ENCODE measurements at regions not wholly inside any gene's neighbourhood (a gene's known extent, or its start where the extent isn't known, plus 50 kb on each side); places are given as distances from the start of the nearest gene placed in this dataset.

DNA sequence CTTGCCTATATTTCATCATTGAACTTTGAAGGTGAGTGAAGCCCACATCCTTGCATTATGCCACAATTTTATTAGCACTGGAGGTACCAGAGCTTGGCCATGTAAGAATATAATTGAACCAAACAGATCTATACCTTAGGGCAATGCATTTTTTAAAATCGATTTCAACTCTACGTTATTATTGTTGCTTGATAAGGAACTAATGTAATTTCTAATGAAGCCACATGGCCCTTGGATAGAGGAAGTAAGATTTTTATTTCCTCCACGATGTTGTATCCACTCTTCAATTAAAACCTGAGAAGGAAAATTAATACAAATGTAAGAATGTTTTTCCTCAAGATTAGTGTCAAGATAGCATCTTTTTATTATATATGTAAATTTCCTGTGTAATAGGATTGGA lies 370.0 kb upstream of the EEF2KMT start:
- intact Hi-C loops (cut with micrococcal nuclease), result no loop called here
- Mint-ChIP-seq H3K36me3 (ENCODE audit: low read depth) (no peaks in the 10 kb centered on the region), H3K27me3 (peaks cover 1% of the 10 kb centered on the region), H3K4me3 (no peak overlapping the region), H3K9me3 (peaks cover 3% of the 10 kb centered on the region), H3K4me1 (ENCODE audit: low read depth) (no peaks in the 10 kb centered on the region), H3K27ac (no peak overlapping the region)
- POLR2A ChIA-PET, result no interaction called here
- DNase-seq, result no peak
- no peak for ATAC-seq
- TF ChIP-seq, protein P1, sequence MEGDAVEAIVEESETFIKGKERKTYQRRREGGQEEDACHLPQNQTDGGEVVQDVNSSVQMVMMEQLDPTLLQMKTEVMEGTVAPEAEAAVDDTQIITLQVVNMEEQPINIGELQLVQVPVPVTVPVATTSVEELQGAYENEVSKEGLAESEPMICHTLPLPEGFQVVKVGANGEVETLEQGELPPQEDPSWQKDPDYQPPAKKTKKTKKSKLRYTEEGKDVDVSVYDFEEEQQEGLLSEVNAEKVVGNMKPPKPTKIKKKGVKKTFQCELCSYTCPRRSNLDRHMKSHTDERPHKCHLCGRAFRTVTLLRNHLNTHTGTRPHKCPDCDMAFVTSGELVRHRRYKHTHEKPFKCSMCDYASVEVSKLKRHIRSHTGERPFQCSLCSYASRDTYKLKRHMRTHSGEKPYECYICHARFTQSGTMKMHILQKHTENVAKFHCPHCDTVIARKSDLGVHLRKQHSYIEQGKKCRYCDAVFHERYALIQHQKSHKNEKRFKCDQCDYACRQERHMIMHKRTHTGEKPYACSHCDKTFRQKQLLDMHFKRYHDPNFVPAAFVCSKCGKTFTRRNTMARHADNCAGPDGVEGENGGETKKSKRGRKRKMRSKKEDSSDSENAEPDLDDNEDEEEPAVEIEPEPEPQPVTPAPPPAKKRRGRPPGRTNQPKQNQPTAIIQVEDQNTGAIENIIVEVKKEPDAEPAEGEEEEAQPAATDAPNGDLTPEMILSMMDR (IDR thresholded peaks at IDR 0.05), result no peak
- CTCF ChIA-PET, result no interaction called here

DNA sequence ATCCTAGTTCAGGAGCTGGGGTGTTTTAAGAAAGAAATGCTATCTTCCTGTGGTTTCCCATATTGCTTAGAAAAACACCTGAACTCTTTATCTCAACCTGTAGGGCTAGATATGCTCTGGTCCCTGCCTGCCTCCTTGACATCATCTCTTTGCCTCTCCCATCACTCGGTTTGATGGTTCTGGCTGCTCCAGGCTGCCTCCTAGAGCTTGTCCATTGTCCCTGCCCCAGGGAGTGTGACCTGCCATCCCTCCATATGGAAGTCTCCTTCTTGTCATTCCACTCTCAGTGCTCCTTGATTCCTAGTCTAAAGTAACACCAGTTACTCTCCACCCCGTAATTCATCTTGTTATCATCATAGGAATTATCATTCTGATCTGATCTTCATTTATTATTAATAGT lies 369.0 kb upstream of the EEF2KMT start:
- Mint-ChIP-seq H3K4me1 (ENCODE audit: low read depth) (no peaks in the 10 kb centered on the region), H3K36me3 (ENCODE audit: low read depth) (no peaks in the 10 kb centered on the region), H3K4me3 (no peak overlapping the region), H3K9me3 (peaks cover 3% of the 10 kb centered on the region), H3K27me3 (peaks cover 1% of the 10 kb centered on the region), H3K27ac (no peak overlapping the region)
- ChIA-PET CTCF (no interaction called here), POLR2A (no interaction called here)
- no peak for DNase-seq
- TF ChIP-seq, protein P1 (IDR thresholded peaks at IDR 0.05), result no peak
- no peak for ATAC-seq
- intact Hi-C loops (cut with micrococcal nuclease), result no loop called here

- no peaks in the 10 kb centered on the region for H3K27me3 Mint-ChIP-seq
- POLR2A ChIA-PET, result no interaction called here
- ATAC-seq (no peak), DNase-seq (no peak)
- no peak overlapping the region for H3K4me3 Mint-ChIP-seq
- CTCF ChIA-PET, result interaction anchor here (1.4 kb wide), 1 partner anchor 25 kb away, joined by 4 read pairs; no protein-coding TSS in a partner anchor
- H3K36me3 Mint-ChIP-seq (ENCODE audit: low read depth), result no peaks in the 10 kb centered on the region
- no peaks in the 10 kb centered on the region for H3K4me1 Mint-ChIP-seq (ENCODE audit: low read depth)
- intact Hi-C loops (cut with micrococcal nuclease), result no loop called here
- H3K27ac Mint-ChIP-seq, result no peak overlapping the region
- TF ChIP-seq, protein P1 (IDR thresholded peaks at IDR 0.05), result no peak
- peaks cover 3% of the 10 kb centered on the region for H3K9me3 Mint-ChIP-seq
These were observed 368.1 kb upstream of the EEF2KMT start for GRCh38 chr16:5465714-5466113.

GRCh38 chr16:5463820-5464219 lies 366.2 kb upstream of the EEF2KMT start:
- no peaks in the 10 kb centered on the region for H3K4me1 Mint-ChIP-seq (ENCODE audit: low read depth)
- H3K27me3 Mint-ChIP-seq, result no peaks in the 10 kb centered on the region
- DNase-seq (no peak), ATAC-seq (no peak)
- ChIA-PET CTCF (no interaction called here), POLR2A (no interaction called here)
- H3K27ac Mint-ChIP-seq, result no peak overlapping the region
- H3K9me3 Mint-ChIP-seq, result peaks cover 3% of the 10 kb centered on the region
- TF ChIP-seq, protein P1 (IDR thresholded peaks at IDR 0.05), result no peak
- no peak overlapping the region for H3K4me3 Mint-ChIP-seq
- intact Hi-C loops (cut with micrococcal nuclease), result no loop called here
- H3K36me3 Mint-ChIP-seq (ENCODE audit: low read depth), result no peaks in the 10 kb centered on the region

DNA sequence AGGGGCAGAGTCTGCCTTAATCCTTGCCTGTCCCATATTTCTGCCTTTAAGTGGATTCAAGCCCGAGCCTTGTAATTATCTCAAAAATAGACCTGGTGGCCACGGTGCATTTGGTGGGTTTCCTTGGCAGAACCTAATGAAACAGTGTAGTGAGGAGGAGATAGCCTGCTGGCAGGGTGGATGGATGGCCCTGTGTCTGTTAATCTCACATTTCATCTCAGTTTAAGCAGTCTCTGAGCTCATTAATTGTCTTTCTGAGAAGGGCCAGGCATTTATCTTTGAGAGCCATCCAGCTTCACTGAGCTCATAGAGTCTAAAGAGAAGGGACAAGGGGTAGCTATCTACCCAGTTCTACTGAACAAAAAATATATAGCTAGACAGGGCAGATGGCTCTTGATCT lies 364.0 kb upstream of the EEF2KMT start:
- TF ChIP-seq, protein P1 (IDR thresholded peaks at IDR 0.05), result no peak
- ATAC-seq, result no peak
- H3K9me3 Mint-ChIP-seq, result no peaks in the 10 kb centered on the region
- peaks cover 2% of the 10 kb centered on the region for H3K27me3 Mint-ChIP-seq
- no peaks in the 10 kb centered on the region for H3K4me1 Mint-ChIP-seq (ENCODE audit: low read depth)
- POLR2A ChIA-PET, result no interaction called here
- DNase-seq, result no peak
- CTCF ChIA-PET, result no interaction called here
- H3K27ac Mint-ChIP-seq, result no peak overlapping the region
- no peak overlapping the region for H3K4me3 Mint-ChIP-seq
- no peaks in the 10 kb centered on the region for H3K36me3 Mint-ChIP-seq (ENCODE audit: low read depth)
- intact Hi-C loops (cut with micrococcal nuclease), result no loop called here

All from activated CD8-positive, alpha-beta T cell treated with anti-CD3 and anti-CD28 coated beads for 36 hours (primary cell).